GM04504 (cell line): ENCODE measurements at regions not wholly inside any gene's neighbourhood (a gene's known extent, or its start where the extent isn't known, plus 50 kb on each side); places are given as distances from the start of the nearest gene placed in this dataset.

Source experiments
- DNase-seq: peaks from one replicate; pipeline ENCODE4 v3.0.0-alpha.2; 2012; ENCODE audit warnings: low read depth

DNA sequence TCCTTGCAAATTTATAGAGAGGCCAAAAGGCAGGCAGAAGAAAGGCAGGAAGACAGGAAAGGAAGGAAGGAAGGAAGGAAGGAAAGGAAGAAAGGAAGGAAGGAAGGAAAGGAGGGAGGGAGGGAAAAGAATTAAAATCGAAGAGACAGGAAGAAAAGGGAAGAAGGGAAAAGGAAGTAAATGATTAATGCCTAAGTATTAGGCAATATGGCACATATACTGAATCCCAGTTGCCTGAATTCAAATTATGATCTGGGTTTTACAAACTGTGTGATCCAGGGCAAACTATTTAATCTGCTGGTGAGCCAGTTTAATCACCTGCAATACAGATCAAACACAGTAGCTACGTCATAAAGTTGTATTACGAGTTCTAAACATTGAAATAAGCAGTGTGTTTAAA, 983.6 kb downstream of the FLRT2 start:
- DNase-seq, result no peak

DNA sequence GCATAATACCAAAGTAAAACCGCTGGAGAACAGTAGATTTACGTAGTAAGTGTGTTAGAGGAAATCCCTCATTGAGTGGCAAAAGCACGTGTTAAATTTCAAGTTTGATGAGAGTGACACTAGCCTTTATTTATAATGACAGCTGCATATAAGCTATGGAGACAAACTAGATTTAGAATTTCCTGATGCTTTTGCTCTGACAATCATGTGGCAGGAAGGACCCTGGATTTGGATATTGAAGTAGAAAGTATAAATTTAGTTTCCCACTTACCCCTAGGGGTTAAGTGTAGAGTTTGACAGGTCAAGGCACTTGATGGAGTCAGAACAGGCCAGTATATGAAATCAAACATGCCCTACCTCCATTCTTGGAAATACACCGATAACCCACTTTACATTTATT, 983.1 kb downstream of the FLRT2 start:
- no peak for DNase-seq

GRCh38 chr14:86510491-86510890, 980.5 kb downstream of the FLRT2 start:
- no peak for DNase-seq

DNA sequence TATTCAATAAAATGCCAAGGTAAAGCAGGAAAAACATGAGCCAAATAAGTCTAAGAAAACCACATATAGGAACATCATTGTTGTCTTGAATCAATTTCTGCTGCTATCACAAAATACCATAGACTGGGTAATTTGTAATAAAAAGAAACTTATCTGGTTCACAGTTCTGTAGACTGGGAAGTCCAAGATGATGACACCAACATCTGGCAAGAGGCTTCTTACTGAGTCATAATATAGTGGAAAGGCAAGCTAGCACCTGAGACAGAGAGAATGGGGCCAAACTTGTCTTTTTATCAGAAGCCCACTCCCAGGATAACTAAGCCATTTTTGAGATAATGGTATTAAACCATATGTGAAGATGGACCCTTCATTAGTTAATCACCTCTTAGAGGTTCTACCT, 975.9 kb downstream of the FLRT2 start:
- no peak for DNase-seq

DNA sequence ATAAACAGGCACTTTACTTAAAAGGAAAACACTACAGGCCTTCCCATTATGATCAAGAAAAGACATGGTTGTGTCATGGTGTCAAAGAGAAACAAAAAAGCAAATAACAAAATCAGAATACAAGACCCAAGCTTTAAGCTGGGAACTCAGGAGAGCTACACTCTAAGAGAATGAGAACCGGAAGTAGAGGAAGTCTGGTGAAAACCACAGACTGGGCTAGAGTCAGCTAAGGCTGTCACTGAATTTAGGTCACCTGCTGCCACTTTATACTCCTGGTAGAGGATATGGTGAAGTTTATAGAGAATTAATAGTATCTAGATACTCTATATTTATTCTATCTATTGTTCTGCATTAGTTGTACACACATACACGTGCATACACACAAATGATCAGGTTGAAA, 971.7 kb downstream of the FLRT2 start:
- no peak for DNase-seq

- DNase-seq, result no peak
Measured at GRCh38 chr14:86491743-86492142, 961.8 kb downstream of the FLRT2 start.

DNA sequence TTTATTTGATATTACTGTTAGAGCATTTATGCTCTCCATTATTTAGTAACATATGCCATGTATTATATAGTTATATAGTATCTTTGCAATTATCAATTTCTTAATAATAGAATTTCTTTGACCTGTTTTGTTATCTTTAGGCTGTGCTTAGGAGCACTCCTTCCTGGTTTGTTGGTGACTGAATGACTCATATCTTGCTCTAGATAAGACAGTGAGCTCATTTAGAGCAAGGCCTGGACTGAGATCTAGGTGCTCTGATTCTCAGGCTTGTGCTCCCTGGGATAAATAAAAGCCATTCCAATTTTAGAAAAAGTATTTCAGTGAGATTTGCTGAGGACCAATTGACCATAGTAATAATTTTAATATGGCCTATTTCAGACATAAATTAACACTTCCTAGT, 951.2 kb downstream of the FLRT2 start:
- DNase-seq, result no peak

DNA sequence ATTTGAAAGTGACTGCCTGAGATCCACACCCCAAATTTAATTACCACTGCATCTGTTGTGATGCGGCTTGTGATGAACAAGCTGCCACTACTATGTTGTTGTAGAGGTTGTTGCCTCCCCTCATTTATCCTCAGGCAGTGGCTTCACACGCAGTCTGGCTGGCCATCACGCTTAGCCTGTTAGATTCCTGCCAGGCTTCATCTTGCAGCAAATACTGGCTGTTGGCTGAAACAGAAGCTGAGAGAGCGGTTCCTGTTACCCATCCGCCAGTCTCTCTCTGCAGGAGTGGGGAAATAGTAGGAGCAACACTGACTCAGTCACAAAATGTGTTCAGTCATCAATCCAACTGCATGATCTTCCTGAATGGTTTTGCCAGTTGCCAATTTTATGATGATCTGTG, 934.4 kb downstream of the FLRT2 start:
- peak; percentile 19 for DNase-seq

DNA sequence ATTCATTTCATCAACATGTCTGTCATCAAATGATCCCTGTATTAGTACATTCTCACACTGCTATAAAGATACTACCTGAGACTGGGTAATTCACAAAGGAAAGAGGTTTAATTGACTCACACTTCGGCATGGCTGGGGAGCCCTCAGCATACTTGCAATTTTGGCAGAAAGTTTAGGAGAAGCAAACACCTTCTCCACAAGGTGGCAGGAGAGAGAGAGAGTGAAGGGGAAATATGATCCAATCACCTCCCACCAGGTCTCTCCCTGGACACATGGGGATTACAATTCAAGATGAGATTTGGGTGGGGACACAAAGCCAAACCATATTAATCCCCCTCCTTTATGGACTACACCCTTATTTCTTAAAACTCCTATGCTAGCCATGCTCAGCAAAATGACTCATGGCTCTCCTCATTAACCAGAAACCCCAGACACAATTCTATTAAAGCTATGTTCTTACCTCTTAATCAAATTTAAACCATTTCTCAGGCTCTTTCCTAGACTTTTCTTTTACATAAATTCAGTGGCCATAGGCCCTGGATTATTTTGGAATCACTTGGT, 932.3 kb downstream of the FLRT2 start:
- no peak for DNase-seq

GRCh38 chr14:86457481-86458135, 927.7 kb downstream of the FLRT2 start:
- no peak for DNase-seq

- peak; percentile 50 for DNase-seq
Measured at GRCh38 chr14:86450085-86450484, 920.1 kb downstream of the FLRT2 start.

GRCh38 chr14:86442135-86442534, 912.2 kb downstream of the FLRT2 start:
- no peak for DNase-seq

- DNase-seq, result no peak
Measured at GRCh38 chr14:86430853-86431252, 900.9 kb downstream of the FLRT2 start.

GRCh38 chr14:86423214-86423613, 893.3 kb downstream of the FLRT2 start:
- DNase-seq, result no peak

DNA sequence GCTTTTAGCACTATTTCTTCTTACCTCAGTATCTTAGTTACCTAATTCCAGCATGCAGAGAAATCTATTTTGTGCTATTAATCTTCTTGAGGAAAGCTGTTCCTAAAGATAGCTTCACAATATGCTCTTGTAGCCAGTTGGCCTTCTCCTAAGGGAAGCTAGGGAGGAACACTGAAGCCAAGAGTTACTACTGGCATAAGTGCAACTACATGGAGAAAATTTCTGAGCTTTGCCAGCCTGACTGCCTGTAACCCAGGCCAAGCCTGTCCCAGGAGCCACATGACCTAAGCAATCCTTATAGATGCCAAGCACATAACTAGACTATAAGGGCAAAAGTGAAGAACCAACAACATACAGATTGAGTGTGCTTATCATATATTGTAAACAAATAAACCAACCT, 890.2 kb downstream of the FLRT2 start:
- no peak for DNase-seq

DNA sequence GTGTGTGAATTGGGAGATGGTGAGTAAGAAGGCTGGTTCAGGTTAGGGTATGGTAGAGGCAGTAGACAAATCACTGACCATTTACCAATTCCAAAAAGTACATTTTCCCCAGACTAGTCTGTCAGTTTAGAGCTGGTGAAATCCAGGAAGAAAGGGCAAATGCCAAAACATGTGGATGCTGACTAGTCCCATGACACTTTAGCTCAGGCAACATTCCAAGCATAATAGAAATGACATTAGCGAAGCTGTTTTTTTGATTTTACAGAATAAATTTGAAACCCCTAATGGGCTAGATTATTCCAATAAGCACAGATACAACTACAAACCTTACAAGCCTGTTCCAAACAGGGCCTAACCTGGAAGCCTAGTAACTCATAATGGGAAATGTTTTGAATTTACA, 884.2 kb downstream of the FLRT2 start:
- DNase-seq, result no peak

- DNase-seq, result no peak
Measured at GRCh38 chr14:86404989-86405649, 875.2 kb downstream of the FLRT2 start.

DNA sequence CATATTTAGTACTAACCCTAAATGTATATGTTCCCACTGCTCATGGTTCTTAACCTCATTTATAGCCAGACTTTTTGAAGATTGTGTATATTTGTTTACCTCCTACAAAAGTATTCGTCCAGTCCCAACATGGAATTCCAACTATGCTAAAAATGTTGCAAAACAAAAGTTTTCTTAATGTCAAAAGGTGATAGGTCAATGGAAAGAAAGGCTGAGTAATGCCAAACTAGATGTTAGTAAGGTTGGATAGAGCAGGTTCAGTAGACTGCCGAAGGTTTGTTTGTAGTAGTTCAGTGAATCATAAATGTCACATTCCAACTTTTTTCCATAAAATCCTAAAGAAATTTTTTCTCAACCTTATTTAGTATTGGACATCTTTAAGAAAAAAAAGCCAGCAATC, 874.5 kb downstream of the FLRT2 start:
- no peak for DNase-seq

- DNase-seq, result no peak
Measured at GRCh38 chr14:86402545-86402944, 872.6 kb downstream of the FLRT2 start.

DNA sequence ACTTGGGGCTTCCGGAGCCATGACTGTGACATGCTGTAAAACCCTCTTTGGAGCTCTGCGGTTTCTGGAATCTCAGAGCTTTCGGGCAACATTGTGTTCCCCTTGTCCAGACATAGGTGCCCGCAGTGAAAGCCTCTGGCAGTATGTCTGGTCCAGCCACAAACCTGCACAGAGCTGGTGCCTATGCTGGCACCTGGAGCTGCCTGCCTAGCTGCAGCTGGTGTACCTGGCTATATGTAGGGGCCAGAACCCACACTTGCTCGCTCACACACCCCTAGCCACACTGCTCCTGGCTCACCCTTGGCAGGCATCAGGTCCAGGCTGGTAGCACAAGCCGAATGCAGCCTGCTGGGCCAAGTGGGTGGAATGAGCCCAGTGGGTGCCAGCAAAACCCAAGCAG, 861.1 kb downstream of the FLRT2 start:
- DNase-seq, result no peak

- no peak for DNase-seq
Measured at GRCh38 chr14:86388216-86388615, 858.3 kb downstream of the FLRT2 start.

- DNase-seq, result no peak
Measured at GRCh38 chr14:86373886-86374285, 843.9 kb downstream of the FLRT2 start.

DNA sequence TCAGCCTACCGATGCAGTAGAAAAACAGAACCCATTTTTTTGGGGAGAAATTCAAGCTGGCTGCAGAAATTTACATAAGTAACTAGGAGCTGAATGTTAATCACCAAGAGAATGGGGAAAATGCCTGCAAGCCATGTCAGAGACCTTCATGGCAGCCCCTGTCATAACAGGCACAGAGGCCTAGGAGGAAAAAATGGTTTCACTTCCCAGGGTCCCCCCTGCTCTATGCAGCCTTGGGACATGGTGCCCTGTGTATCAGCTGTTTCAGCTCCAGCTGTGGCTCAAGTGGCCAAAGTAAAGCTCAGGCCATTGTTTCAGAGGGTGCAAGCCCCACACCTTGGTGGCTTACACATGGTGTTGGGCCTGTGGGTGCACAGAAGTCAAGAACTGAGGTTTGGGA, 842.5 kb downstream of the FLRT2 start:
- DNase-seq, result no peak

- DNase-seq, result no peak
Measured at GRCh38 chr14:86364634-86365033, 834.7 kb downstream of the FLRT2 start.
